HuH-7.5 (cell line): ENCODE measurements at regions not wholly inside any gene's neighbourhood (a gene's known extent, or its start where the extent isn't known, plus 50 kb on each side); places are given as distances from the start of the nearest gene placed in this dataset.

Experiments
- DNase-seq: peaks from one replicate; pipeline ENCODE4 v3.0.0; 2011; ENCODE audit warnings: low spot score

GRCh38 chr20:11281768-11282167 is 608.0 kb upstream of the JAG1 start:
- DNase-seq = no peak

DNA sequence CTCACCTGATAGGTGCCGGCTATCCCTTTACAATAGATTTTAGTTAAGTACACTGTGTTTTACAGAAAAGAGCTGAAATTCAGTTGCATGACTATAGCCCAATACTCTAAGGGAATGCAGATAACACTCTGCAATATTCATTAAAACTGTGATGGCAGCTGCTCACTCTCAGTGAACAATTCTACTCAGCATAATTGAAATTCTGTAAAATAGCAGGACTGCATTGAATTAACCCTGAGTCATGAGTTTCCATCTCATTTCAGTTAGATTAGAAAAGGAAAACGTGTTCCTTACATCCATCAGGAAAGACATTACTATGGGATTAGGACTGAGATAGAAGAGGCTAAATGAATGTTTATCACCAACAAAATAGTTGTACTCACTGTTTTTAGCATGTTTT is 613.3 kb upstream of the JAG1 start:
- DNase-seq = no peak

- DNase-seq = no peak
Measured at GRCh38 chr20:11296221-11296620, 621.5 kb upstream of the BTBD3 start.

DNA sequence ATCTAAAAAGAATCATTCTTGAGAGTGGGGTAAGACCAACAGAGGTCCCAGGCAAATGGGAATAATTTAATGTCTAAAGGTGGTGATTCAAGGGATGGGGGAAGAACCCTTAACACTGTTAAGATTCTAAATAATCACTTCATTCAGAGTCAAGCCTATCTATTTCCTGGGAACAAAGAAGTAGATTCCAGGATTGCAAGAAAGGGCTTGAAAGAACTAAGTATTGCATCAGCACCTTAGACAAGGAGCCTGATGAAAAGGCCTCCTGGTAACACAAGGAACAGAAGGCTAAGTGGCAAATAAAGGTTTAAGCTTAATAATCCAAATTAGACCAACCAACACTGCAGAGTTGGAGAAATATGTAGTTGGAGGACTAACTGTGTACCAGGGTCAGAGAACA is 620.7 kb upstream of the BTBD3 start:
- DNase-seq = no peak

- no peak for DNase-seq
Measured at GRCh38 chr20:11301699-11302098, 616.0 kb upstream of the BTBD3 start.

- DNase-seq = no peak
Measured at GRCh38 chr20:11302436-11302835, 615.3 kb upstream of the BTBD3 start.

DNA sequence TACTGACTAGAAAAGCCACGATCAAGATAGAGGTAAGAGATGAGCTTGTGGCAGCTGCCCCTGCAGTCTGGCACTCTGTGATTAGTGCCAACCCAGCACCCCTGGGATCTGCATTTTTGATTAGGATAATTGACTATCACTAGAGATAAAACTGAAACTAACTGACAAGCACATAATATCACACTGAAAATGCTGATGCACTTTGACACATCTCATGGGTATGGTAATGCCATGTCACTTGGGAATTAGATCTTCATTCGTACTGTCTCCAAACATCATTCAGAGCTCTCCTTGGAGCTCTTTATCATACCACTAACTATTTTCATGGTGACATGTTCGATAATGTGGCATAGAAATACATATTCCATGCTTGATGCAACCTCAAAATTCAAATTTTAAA is 612.9 kb upstream of the BTBD3 start:
- no peak for DNase-seq

DNA sequence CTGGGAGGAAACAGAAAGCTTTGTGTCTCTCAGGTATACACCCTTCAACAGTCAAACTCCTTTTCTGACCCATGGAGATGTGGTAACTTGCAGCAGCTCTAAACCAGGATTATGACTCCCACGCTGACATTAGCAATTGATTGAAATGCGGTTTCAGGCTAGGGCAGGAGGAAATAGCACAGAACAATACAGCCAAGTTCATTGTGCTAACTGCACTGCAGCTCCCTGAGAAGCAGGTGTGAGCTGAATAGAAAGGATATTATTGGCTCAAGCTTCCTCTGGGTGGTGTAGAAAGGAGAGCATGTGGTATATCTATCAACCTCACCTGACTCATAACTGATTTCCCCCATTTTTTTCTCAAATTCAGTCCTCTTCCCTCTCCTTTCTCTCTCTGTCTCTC is 612.3 kb upstream of the BTBD3 start:
- no peak for DNase-seq

DNA sequence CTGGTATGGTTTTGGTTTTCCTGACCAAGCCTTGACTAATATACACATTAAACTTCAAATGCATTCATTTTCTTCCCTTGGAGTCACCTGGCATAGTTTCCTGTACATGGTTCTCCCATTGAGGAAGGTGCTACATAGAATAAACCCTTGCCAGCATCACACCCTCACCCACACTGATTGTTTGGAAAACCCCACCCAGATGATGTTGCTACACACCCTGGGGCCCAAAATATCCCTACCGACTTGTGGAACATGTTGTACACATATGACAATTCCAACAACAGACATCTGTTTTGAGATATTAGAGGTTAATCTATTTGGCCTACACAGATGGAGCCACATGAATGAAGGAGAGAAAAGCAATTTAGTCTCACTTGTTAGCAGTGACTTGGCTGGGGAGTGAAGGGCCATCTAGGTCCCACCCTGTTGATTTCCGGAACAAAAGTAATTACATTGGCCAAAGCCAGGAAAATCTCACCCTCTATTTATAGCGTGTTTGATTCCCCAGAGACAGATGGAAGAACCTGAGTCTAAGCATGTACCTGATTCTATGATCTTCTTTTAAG is 606.0 kb upstream of the BTBD3 start:
- DNase-seq = no peak

- no peak for DNase-seq
Measured at GRCh38 chr20:11315525-11315924, 602.2 kb upstream of the BTBD3 start.

- no peak for DNase-seq
Measured at GRCh38 chr20:11316244-11316643, 601.4 kb upstream of the BTBD3 start.

DNA sequence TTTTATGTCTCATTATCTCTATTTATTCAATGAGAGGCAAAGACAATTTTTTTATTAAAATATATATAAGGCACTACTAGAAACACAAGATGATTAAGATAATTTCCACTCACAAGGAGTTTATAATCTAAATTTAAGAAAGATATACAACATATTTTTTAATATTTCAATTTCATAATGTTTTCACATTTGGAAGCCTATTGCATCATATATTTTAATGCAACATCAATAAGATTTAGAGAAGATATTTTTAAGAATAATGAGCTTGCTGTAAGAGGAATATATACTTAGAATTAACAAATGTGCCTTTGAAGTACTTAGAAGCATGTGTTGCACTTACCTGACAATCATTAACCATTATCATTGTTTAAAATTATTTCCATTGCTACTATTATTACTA is 597.7 kb upstream of the BTBD3 start:
- no peak for DNase-seq

GRCh38 chr20:11323816-11324215 is 593.9 kb upstream of the BTBD3 start:
- DNase-seq = no peak

GRCh38 chr20:11324990-11325389 is 592.7 kb upstream of the BTBD3 start:
- DNase-seq = no peak

- DNase-seq = no peak
Measured at GRCh38 chr20:11328839-11329238, 588.9 kb upstream of the BTBD3 start.

DNA sequence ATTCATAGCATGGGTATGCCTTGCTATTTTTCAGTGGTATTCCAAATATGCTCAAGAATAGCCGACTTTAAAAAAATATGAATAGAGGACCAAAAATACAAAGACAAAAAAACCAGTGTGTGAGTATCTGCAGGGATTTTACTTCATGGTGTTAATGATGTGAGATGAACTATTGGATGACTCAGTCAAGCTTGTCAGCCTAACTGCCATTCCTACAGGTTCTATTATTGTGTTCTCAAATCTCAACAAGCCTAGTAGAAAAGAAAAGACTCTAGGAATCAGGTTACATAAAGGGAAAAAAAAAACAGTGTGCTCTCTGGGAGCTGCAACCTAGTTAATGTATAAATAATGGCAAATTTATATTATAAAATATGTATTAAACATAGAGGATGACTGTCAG is 588.4 kb upstream of the BTBD3 start:
- DNase-seq = no peak

DNA sequence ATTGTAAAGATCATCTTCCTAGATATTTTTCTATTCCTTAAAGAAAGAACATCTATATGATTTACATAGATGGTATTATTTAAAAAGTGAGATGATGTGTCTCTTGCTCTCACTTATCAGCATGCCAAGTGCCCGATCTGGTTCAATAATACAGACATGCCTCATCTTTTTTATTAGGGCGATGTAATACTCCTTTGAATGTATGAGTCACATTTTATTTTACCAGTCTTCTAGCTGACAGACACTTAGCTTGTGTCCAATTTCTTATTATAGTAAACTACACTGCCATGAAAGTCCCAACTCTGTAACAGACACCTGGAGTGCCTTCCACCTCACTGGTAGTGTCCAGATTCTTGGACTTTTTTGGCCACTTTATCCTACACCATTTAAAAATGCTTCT is 586.6 kb upstream of the BTBD3 start:
- DNase-seq = no peak

- no peak for DNase-seq
Measured at GRCh38 chr20:11332381-11332780, 585.3 kb upstream of the BTBD3 start.

DNA sequence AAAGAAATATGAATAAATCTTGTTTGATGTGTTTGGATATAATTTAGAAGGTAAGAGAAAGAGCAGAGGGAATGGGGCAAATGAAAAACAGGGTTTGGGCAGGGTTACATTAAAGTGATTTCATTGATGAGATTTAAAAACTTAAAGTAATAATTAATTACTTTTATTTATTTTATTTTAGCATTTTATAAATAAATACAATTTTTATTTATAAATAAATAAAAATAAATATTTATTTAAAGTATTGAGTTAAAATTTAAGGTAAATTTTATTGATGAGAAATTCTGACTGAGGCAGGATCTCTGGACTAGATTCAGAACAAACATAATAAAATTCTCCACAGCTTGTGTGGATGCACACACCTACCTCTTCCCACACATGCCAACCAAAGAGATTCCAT is 584.1 kb upstream of the BTBD3 start:
- DNase-seq = no peak

- no peak for DNase-seq
Measured at GRCh38 chr20:11337361-11338130, 580.1 kb upstream of the BTBD3 start.

DNA sequence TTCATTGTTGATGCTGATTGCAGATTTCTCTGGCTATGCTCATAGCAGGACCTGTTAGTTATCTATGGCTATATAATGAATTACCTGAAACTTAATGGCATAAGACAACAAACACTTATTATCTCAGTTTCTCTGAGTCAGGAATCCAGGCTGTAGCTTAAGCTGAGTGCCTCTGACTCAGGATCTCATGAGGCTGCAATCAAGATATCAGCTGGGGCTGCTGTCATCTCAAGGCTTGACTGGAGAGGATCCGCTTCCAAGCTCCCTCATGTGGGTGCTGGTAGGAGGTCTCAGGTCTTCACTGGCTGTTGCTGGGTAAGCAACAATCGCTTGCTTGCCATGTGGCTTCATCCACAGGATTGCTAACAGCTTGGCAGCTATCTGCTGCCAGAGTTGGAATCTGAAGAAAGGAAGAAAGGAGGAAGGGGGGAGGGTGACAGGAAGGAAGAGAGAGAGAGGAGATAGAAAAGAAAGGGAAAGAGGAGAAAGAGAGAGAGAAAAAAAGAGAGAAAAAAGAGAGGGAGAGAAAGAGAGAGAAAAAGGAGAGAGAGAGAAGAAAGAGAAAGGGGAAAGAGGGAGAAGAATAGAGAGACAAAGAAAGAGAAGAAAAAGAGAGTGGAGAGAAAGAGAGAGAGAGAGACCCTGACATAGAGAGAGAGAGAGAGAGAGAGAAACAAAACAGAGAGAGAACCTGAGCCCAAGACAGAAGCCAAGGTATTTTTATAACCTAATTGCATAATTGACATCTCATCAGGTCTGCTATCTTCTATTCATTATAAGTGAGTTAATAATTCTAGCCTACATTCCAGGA is 579.0 kb upstream of the BTBD3 start:
- no peak for DNase-seq

GRCh38 chr20:11344939-11345338 is 572.8 kb upstream of the BTBD3 start:
- no peak for DNase-seq

DNA sequence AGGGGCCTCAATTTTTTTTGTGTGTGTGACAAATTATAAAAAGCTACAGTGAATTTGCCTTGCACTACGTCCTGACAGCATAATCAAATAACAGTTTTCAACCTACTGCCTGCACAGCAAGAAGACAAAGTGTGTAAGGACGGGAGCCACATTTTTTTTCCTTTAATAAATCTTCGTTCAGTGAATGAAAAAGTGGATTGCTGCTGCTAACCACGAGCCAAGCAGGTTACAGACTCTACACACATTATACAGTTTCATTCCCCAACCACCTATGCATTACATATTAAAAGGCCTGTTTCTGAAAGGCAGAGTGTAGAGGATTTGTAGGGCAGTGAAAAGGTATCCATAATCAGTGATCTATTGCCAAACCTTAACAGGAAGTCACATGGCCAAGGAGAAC is 570.0 kb upstream of the BTBD3 start:
- no peak for DNase-seq
